GM19035 (cell line): ENCODE measurements at regions not wholly inside any gene's neighbourhood (a gene's known extent, or its start where the extent isn't known, plus 50 kb on each side); places are given as distances from the start of the nearest gene placed in this dataset.
"Not testable (repeated sequence)": the region's sequence is repeated elsewhere in the genome, so short reads cannot be mapped to it uniquely, and the experiment has no call there.

Source experiments
- ATAC-seq: cut with Tn5 transposase; IDR thresholded peaks from one replicate; pipeline ENCODE4 v1.9.1; 2021; ENCODE audit not compliant: unreplicated experiment

GRCh38 chr4:44988011-44988410 lies 261.7 kb upstream of the GNPDA2 start:
- no peak for ATAC-seq

GRCh38 chr4:44985938-44986337 lies 259.6 kb upstream of the GNPDA2 start:
- no peak for ATAC-seq

GRCh38 chr4:44985152-44985551 lies 258.8 kb upstream of the GNPDA2 start:
- ATAC-seq, result no peak

- no peak for ATAC-seq
Observed at GRCh38 chr4:44984083-44984482, 257.7 kb upstream of the GNPDA2 start.

GRCh38 chr4:44983083-44983482 lies 256.7 kb upstream of the GNPDA2 start:
- no peak for ATAC-seq

GRCh38 chr4:44978020-44978419 lies 251.7 kb upstream of the GNPDA2 start:
- no peak for ATAC-seq

- no peak for ATAC-seq
Observed at GRCh38 chr4:44965435-44966095, 239.2 kb upstream of the GNPDA2 start.

GRCh38 chr4:44964086-44964485 lies 237.7 kb upstream of the GNPDA2 start:
- ATAC-seq, result not testable (repeated sequence)

- ATAC-seq, result no peak
Observed at GRCh38 chr4:44961001-44961755, 234.8 kb upstream of the GNPDA2 start.

GRCh38 chr4:44931720-44932119 lies 205.4 kb upstream of the GNPDA2 start:
- no peak for ATAC-seq

GRCh38 chr4:44928785-44929184 lies 202.4 kb upstream of the GNPDA2 start:
- ATAC-seq, result no peak

- peak; percentile 72 for ATAC-seq
Observed at GRCh38 chr4:44927399-44928380, 201.3 kb upstream of the GNPDA2 start.

- ATAC-seq, result no peak
Observed at GRCh38 chr4:44916411-44916810, 190.1 kb upstream of the GNPDA2 start.

GRCh38 chr4:44914748-44915147 lies 188.4 kb upstream of the GNPDA2 start:
- ATAC-seq, result no peak

- no peak for ATAC-seq
Observed at GRCh38 chr4:44914223-44914622, 187.9 kb upstream of the GNPDA2 start.

GRCh38 chr4:44912980-44913379 lies 186.6 kb upstream of the GNPDA2 start:
- no peak for ATAC-seq

GRCh38 chr4:44908565-44908964 lies 182.2 kb upstream of the GNPDA2 start:
- ATAC-seq, result no peak

- ATAC-seq, result no peak
Observed at GRCh38 chr4:44872246-44872645, 145.9 kb upstream of the GNPDA2 start.

- no peak for ATAC-seq
Observed at GRCh38 chr4:44871133-44871532, 144.8 kb upstream of the GNPDA2 start.

GRCh38 chr4:44869985-44870384 lies 143.6 kb upstream of the GNPDA2 start:
- ATAC-seq, result no peak

GRCh38 chr4:44869222-44869882 lies 143.0 kb upstream of the GNPDA2 start:
- ATAC-seq, result no peak
